ENCODE measurements at regions not wholly inside any gene's neighbourhood (a gene's known extent, or its start where the extent isn't known, plus 50 kb on each side); places are given as distances from the start of the nearest gene placed in this dataset.

DNA sequence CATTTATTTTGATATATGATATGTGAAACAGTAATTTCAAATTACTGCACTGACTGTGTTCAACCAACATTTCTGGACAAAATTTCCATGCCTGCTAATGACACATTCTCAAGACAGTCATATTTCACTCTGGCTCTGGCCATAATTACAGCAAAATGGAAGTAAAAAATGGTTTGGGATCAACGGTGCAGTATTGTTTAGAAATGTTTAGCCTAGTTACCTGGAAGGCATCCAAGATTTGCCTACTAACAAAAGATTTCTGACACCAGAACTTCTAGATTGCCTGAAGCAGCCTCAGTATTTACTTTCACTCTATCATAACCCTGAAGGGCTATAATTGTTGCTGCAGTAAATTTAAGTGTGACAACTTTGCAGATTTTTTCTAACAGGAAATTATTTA lies 416.3 kb downstream of the PCDH10 start:
- intact Hi-C loops (cut with DNase I; ENCODE audit: low total_unique reads), result no loop called here
- TF ChIP-seq EP300 (IDR thresholded peaks at IDR 0.05) (no peak), POLR2A (IDR thresholded peaks at IDR 0.05) (no peak)
- peaks cover 0 to 1% (median 0%) of the 10 kb centered on the region in 4 donors for H3K9me3 ChIP-seq
- no peaks in the 10 kb centered on the region for H3K36me3 ChIP-seq
- WGBS, 5 donors, result 0 to 11% (median 1%) methylated on average over 1 of the region's 1 CpG
- H3K4me3 ChIP-seq, result no peak overlapping the region
- DNase-seq, result peak in 1 of 2 donors; percentile 73
- no peaks in the 10 kb centered on the region for H3K4me1 ChIP-seq
- H3K27ac ChIP-seq, result no peak overlapping the region
- H3K27me3 ChIP-seq, result no peaks in the 10 kb centered on the region

DNA sequence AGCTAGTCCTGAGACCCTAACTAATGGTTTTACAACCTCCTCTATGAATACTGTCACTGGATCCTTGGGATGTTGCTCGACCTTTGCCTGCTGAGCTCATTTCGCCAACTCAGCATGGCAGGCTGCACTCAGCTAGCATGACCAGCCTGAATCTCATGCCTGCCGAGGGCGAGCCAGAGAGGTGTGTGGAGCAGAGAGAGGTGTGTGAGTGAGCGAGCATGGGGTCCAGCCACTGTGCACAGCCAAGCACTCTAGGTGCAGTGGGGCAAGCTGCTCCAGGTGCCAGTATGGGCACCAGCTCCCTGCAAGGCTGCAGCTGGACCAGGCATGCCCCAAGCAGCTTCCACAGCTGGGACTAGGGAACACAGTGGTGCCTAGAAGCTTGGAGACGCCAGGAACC lies 410.9 kb downstream of the PCDH10 start:
- WGBS, 5 donors, result 65 to 83% (median 79%) methylated on average over 5 to 6 of the region's 6 CpGs

DNA sequence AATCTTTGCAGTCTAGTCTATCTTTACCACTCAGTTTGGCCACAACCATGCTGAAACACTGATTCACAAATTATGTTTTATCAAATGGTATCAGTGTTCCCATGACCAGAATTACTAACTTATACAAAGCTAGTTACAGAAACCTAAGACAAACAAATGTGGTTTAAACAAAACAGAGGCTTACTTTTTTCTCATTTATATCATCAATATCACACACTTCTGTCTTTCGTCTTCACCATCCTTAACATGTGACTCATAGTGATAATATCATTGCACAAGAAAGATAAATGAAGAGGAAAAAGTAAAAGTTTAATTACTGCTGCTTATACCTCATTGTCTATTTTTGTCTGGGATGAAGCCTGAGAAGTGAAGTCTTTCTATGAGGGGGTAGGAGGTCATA lies 406.6 kb downstream of the PCDH10 start:
- Histone ChIP-seq H3K4me1 (no peaks in the 10 kb centered on the region), H3K9me3 (peaks cover 0 to 12% (median 0%) of the 10 kb centered on the region in 4 donors), H3K4me3 (no peak overlapping the region), H3K27ac (no peak overlapping the region), H3K36me3 (no peaks in the 10 kb centered on the region), H3K27me3 (no peaks in the 10 kb centered on the region)
- intact Hi-C loops (cut with DNase I; ENCODE audit: low total_unique reads), result no loop called here
- WGBS, 5 donors, result 46 to 63% (median 53%) methylated on average over 1 of the region's 1 CpG
- no peak for TF ChIP-seq POLR2AphosphoS5 (IDR thresholded peaks at IDR 0.05)
- no peak for TF ChIP-seq POLR2A (IDR thresholded peaks at IDR 0.05)
- TF ChIP-seq, protein P1, sequence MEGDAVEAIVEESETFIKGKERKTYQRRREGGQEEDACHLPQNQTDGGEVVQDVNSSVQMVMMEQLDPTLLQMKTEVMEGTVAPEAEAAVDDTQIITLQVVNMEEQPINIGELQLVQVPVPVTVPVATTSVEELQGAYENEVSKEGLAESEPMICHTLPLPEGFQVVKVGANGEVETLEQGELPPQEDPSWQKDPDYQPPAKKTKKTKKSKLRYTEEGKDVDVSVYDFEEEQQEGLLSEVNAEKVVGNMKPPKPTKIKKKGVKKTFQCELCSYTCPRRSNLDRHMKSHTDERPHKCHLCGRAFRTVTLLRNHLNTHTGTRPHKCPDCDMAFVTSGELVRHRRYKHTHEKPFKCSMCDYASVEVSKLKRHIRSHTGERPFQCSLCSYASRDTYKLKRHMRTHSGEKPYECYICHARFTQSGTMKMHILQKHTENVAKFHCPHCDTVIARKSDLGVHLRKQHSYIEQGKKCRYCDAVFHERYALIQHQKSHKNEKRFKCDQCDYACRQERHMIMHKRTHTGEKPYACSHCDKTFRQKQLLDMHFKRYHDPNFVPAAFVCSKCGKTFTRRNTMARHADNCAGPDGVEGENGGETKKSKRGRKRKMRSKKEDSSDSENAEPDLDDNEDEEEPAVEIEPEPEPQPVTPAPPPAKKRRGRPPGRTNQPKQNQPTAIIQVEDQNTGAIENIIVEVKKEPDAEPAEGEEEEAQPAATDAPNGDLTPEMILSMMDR (IDR thresholded peaks at IDR 0.05), result no peak
- TF ChIP-seq EP300 (IDR thresholded peaks at IDR 0.05), result no peak
- no peak for DNase-seq

More for the DNA sequence above, 410.9 kb downstream of the PCDH10 start:
- no peak for DNase-seq
- H3K4me1 ChIP-seq, result no peaks in the 10 kb centered on the region
- H3K4me3 ChIP-seq, result no peak overlapping the region
- intact Hi-C loops (cut with DNase I; ENCODE audit: low total_unique reads), result no loop called here
- TF ChIP-seq POLR2A (IDR thresholded peaks at IDR 0.05), result no peak
- no peak for TF ChIP-seq EP300 (IDR thresholded peaks at IDR 0.05)
- no peak for TF ChIP-seq POLR2AphosphoS5 (IDR thresholded peaks at IDR 0.05)
- TF ChIP-seq, protein P1 (IDR thresholded peaks at IDR 0.05), result no peak
- H3K27me3 ChIP-seq, result no peaks in the 10 kb centered on the region
- no peak overlapping the region for H3K27ac ChIP-seq
- peaks cover 0 to 5% (median 0%) of the 10 kb centered on the region in 4 donors for H3K9me3 ChIP-seq
- H3K36me3 ChIP-seq, result no peaks in the 10 kb centered on the region

DNA sequence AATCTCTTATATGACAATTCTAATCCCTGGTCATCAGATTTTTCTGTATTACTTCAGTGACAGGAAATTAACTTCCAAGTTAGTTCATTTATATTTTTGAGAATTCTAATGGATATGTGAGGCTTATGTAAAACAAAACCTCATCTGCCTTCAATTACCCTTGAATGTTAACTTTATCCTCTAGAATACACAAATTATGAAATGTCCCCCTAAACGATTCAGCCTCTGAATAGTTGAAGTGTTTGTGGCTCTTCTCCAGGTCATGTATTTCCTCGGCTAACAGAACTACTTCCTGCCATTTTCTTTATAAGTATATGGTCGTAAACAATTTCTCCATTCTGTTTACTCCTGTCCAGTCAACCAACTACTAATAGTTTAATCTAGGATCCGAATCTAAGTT lies 401.3 kb downstream of the PCDH10 start:
- DNase-seq, result no peak
- intact Hi-C loops (cut with DNase I; ENCODE audit: low total_unique reads), result no loop called here
- Histone ChIP-seq H3K9me3 (peaks cover 0 to 7% (median 0%) of the 10 kb centered on the region in 4 donors), H3K27me3 (no peaks in the 10 kb centered on the region), H3K27ac (no peak overlapping the region), H3K36me3 (no peaks in the 10 kb centered on the region), H3K4me3 (no peak overlapping the region), H3K4me1 (no peaks in the 10 kb centered on the region)
- TF ChIP-seq, protein P1 (IDR thresholded peaks at IDR 0.05), result no peak
- no peak for TF ChIP-seq POLR2AphosphoS5 (IDR thresholded peaks at IDR 0.05)
- TF ChIP-seq POLR2A (IDR thresholded peaks at IDR 0.05), result no peak
- no peak for TF ChIP-seq EP300 (IDR thresholded peaks at IDR 0.05)
- WGBS, 5 donors, result 50 to 70% (median 61%) methylated on average over 4 of the region's 4 CpGs

DNA sequence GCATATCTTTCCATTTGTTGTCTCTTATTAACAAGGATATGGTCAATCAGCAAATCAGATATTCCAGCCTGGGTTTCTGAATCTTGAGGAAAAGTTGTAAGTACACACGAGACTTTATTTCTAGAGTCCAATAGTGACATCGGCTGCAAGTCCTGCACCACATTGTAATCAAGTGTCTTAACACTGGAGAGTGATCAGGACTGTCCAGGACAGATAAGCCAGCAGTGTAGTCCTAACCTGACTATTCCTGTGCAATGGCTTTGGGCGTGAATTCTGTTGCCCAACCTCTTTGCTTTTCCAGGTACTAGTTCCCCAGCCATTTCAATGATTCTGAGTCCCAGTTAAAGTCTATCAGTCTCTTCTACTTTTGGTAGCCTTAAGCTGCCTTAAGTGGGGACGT lies 395.0 kb downstream of the PCDH10 start:
- no peak overlapping the region for H3K4me3 ChIP-seq
- intact Hi-C loops (cut with DNase I; ENCODE audit: low total_unique reads), result no loop called here
- H3K27me3 ChIP-seq, result no peaks in the 10 kb centered on the region
- WGBS, 5 donors, result 69 to 83% (median 83%) methylated on average over 4 of the region's 4 CpGs
- H3K4me1 ChIP-seq, result no peaks in the 10 kb centered on the region
- no peak for DNase-seq
- H3K27ac ChIP-seq, result no peak overlapping the region
- TF ChIP-seq POLR2AphosphoS5 (IDR thresholded peaks at IDR 0.05) (no peak), POLR2A (IDR thresholded peaks at IDR 0.05) (no peak), EP300 (IDR thresholded peaks at IDR 0.05) (no peak)
- TF ChIP-seq, protein P1 (IDR thresholded peaks at IDR 0.05), result no peak
- H3K36me3 ChIP-seq, result no peaks in the 10 kb centered on the region
- H3K9me3 ChIP-seq, result no peaks in the 10 kb centered on the region
